OCI-LY1 (cell line): ENCODE measurements at regions not wholly inside any gene's neighbourhood (a gene's known extent, or its start where the extent isn't known, plus 50 kb on each side); places are given as distances from the start of the nearest gene placed in this dataset.

Experiments used
- H2AFZ ChIP-seq: fragments of 200-600 bp; sonication (generic), shearing (Covaris generic); 2 replicates; pipeline ENCODE4 v1.6.0; 2014; ENCODE audit warnings: antibody characterized with exemption, mild to moderate bottlenecking, low read length
- H3F3A ChIP-seq: fragments of 200-600 bp; sonication (generic), shearing (Covaris generic); 2 replicates; pipeline ENCODE4 v1.6.0; 2014; ENCODE audit warnings: mild to moderate bottlenecking, antibody characterized with exemption, low read length, moderate library complexity; ENCODE audit not compliant: insufficient read depth
- H3K27ac ChIP-seq: fragments of 200-600 bp; sonication (generic); 2 replicates; pipeline ENCODE4 v1.5.1; 2014; ENCODE audit warnings: low read length, mixed run types, mild to moderate bottlenecking, low read depth; ENCODE audit not compliant: poor library complexity, severe bottlenecking
- H3K27me3 ChIP-seq: fragments of 200-600 bp; sonication (generic); 2 replicates; pipeline ENCODE4 v1.6.0; 2014; ENCODE audit warnings: antibody characterized with exemption, mild to moderate bottlenecking, low read length, moderate library complexity; ENCODE audit not compliant: insufficient read depth
- H3K36me3 ChIP-seq: fragments of 200-600 bp; sonication (generic); 2 replicates; pipeline ENCODE4 v1.6.1; 2014; ENCODE audit warnings: mild to moderate bottlenecking, antibody characterized with exemption, low read length, moderate library complexity, mixed read lengths; ENCODE audit not compliant: insufficient read depth
- H3K4me1 ChIP-seq: fragments of 200-600 bp; sonication (generic); 2 replicates; pipeline ENCODE4 v1.5.1; 2014; ENCODE audit warnings: mild to moderate bottlenecking, low read length, moderate library complexity; ENCODE audit not compliant: insufficient read depth, severe bottlenecking
- H3K4me2 ChIP-seq: fragments of 200-600 bp; sonication (generic), shearing (Covaris generic); 2 replicates; pipeline ENCODE4 v1.6.1; 2014; ENCODE audit warnings: low read length
- H3K4me3 ChIP-seq: fragments of 200-600 bp; sonication (generic); 2 replicates; pipeline ENCODE4 v1.5.1; 2014; ENCODE audit warnings: low read length, low read depth, mild to moderate bottlenecking, mixed read lengths; ENCODE audit not compliant: poor library complexity, severe bottlenecking
- H3K79me2 ChIP-seq: fragments of 200-600 bp; shearing (Covaris generic); 2 replicates; pipeline ENCODE4 v1.6.1; 2016; ENCODE audit warnings: mixed run types, low read length, mixed read lengths; ENCODE audit not compliant: insufficient read depth
- H3K9ac ChIP-seq: fragments of 200-600 bp; sonication (generic), shearing (Covaris generic); 2 replicates; pipeline ENCODE4 v1.6.1; 2014; ENCODE audit warnings: mild to moderate bottlenecking, low read length, mixed read lengths
- H3K9me2 ChIP-seq: fragments of 200-600 bp; sonication (generic), shearing (Covaris generic); 2 replicates; pipeline ENCODE4 v1.6.1; 2014; ENCODE audit warnings: low read depth, mild to moderate bottlenecking, low read length, mixed read lengths
- H3K9me3 ChIP-seq: fragments of 200-600 bp; shearing (Covaris generic); 2 replicates; pipeline ENCODE4 v1.6.1; 2014; ENCODE audit warnings: low read length, mixed read lengths
- H4K20me1 ChIP-seq: fragments of 200-600 bp; sonication (generic), shearing (Covaris generic); 2 replicates; pipeline ENCODE4 v1.6.0; 2016; ENCODE audit warnings: mild to moderate bottlenecking, low read length; ENCODE audit not compliant: insufficient read depth
- CTCF ChIP-seq: fragments of 200-600 bp; sonication (generic), shearing (Covaris generic); IDR thresholded peaks from 2 replicates; pipeline ENCODE4 v1.5.1; 2017; ENCODE audit warnings: mild to moderate bottlenecking, antibody characterized with exemption, low read length, moderate library complexity, mixed read lengths
- EZH2 ChIP-seq: fragments of 200-600 bp; sonication (generic), shearing (Covaris generic); IDR thresholded peaks from 2 replicates; pipeline ENCODE4 v1.8.0; 2017; ENCODE audit warnings: borderline replicate concordance, mixed run types, mild to moderate bottlenecking, antibody characterized with exemption, low read length, moderate library complexity, mixed read lengths

GRCh38 chr13:64234255-64234654 is 2818.6 kb upstream of the PCDH20 start:
- H3F3A ChIP-seq, result no peaks in the 10 kb centered on the region
- no peak overlapping the region for H3K4me2 ChIP-seq
- no peaks in the 10 kb centered on the region for H3K27me3 ChIP-seq
- no peak overlapping the region for H3K27ac ChIP-seq
- H3K4me1 ChIP-seq, result no peaks in the 10 kb centered on the region
- H3K4me3 ChIP-seq, result no peak overlapping the region
- H4K20me1 ChIP-seq, result no peaks in the 10 kb centered on the region
- H3K9me2 ChIP-seq, result no peaks in the 10 kb centered on the region
- H3K79me2 ChIP-seq, result no peaks in the 10 kb centered on the region
- no peak for TF ChIP-seq CTCF
- TF ChIP-seq EZH2, result no peak
- H3K9me3 ChIP-seq, result no peaks in the 10 kb centered on the region
- H3K36me3 ChIP-seq, result no peaks in the 10 kb centered on the region
- no peak overlapping the region for H2AFZ ChIP-seq
- H3K9ac ChIP-seq, result no peak overlapping the region

GRCh38 chr13:64223016-64223415 is 2807.4 kb upstream of the PCDH20 start:
- no peak overlapping the region for H2AFZ ChIP-seq
- H3K9me3 ChIP-seq, result no peaks in the 10 kb centered on the region
- H4K20me1 ChIP-seq, result no peaks in the 10 kb centered on the region
- no peak for TF ChIP-seq CTCF
- TF ChIP-seq EZH2, result no peak
- no peaks in the 10 kb centered on the region for H3F3A ChIP-seq
- no peaks in the 10 kb centered on the region for H3K27me3 ChIP-seq
- no peak overlapping the region for H3K9ac ChIP-seq
- H3K27ac ChIP-seq, result no peak overlapping the region
- H3K9me2 ChIP-seq, result no peaks in the 10 kb centered on the region
- H3K79me2 ChIP-seq, result no peaks in the 10 kb centered on the region
- no peak overlapping the region for H3K4me2 ChIP-seq
- H3K36me3 ChIP-seq, result no peaks in the 10 kb centered on the region
- no peak overlapping the region for H3K4me3 ChIP-seq
- no peaks in the 10 kb centered on the region for H3K4me1 ChIP-seq

GRCh38 chr13:64206430-64207225 is 2791.0 kb upstream of the PCDH20 start:
- no peak for TF ChIP-seq EZH2
- no peak for TF ChIP-seq CTCF
- Histone ChIP-seq H3K9me3 (peaks cover 8% of the 10 kb centered on the region), H3K27me3 (no peaks in the 10 kb centered on the region), H3K4me2 (no peak overlapping the region), H3F3A (no peaks in the 10 kb centered on the region), H3K27ac (no peak overlapping the region), H3K9ac (no peak overlapping the region), H3K4me3 (no peak overlapping the region), H3K4me1 (no peaks in the 10 kb centered on the region), H3K9me2 (no peaks in the 10 kb centered on the region), H3K79me2 (no peaks in the 10 kb centered on the region), H4K20me1 (no peaks in the 10 kb centered on the region), H2AFZ (no peak overlapping the region), H3K36me3 (no peaks in the 10 kb centered on the region)
